DOHH2 (cell line): ENCODE measurements at regions not wholly inside any gene's neighbourhood (a gene's known extent, or its start where the extent isn't known, plus 50 kb on each side); places are given as distances from the start of the nearest gene placed in this dataset.
"Not testable (repeated sequence)": the region's sequence is repeated elsewhere in the genome, so short reads cannot be mapped to it uniquely, and the experiment has no call there.

Experiments
- H3F3A ChIP-seq: fragments of 200-600 bp; sonication (generic), shearing (Covaris generic); 2 replicates; pipeline ENCODE4 v1.6.0; 2016; ENCODE audit warnings: antibody characterized with exemption, mild to moderate bottlenecking; ENCODE audit not compliant: control insufficient read depth, insufficient read depth
- H3K27ac ChIP-seq: fragments of 200-600 bp; sonication (generic); 2 replicates; pipeline ENCODE4 v1.5.1; 2014; ENCODE audit warnings: low read depth, mild to moderate bottlenecking, low read length, moderate library complexity
- H3K27me3 ChIP-seq: fragments of 200-600 bp; sonication (generic); 2 replicates; pipeline ENCODE4 v1.6.1; 2014; ENCODE audit warnings: mild to moderate bottlenecking, low read length, mixed read lengths; ENCODE audit not compliant: control insufficient read depth
- H3K36me3 ChIP-seq: fragments of 200-600 bp; sonication (generic); 2 replicates; pipeline ENCODE4 v1.6.1; 2014; ENCODE audit warnings: mild to moderate bottlenecking, low read length, moderate library complexity, mixed read lengths; ENCODE audit not compliant: control insufficient read depth
- H3K4me1 ChIP-seq: fragments of 200-600 bp; sonication (generic); 2 replicates; pipeline ENCODE4 v1.6.1; 2014; ENCODE audit warnings: mild to moderate bottlenecking, low read length, mixed read lengths; ENCODE audit not compliant: control insufficient read depth
- H3K4me2 ChIP-seq: fragments of 200-600 bp; sonication (generic); 2 replicates; pipeline ENCODE4 v1.6.0; 2014; ENCODE audit warnings: mild to moderate bottlenecking, low read length, moderate library complexity
- H3K4me3 ChIP-seq: fragments of 200-600 bp; sonication (generic); 2 replicates; pipeline ENCODE4 v1.5.1; 2014; ENCODE audit warnings: mild to moderate bottlenecking, low read length, mixed read lengths
- H3K79me2 ChIP-seq: fragments of 200-600 bp; sonication (generic); 2 replicates; pipeline ENCODE4 v1.6.1; 2014; ENCODE audit warnings: mild to moderate bottlenecking, low read length, mixed read lengths; ENCODE audit not compliant: control insufficient read depth
- H3K9me2 ChIP-seq: fragments of 200-600 bp; sonication (generic); replicated peaks from 2 replicates; pipeline ENCODE4 v1.6.1; 2014; ENCODE audit warnings: mild to moderate bottlenecking, low read length, mixed read lengths; ENCODE audit not compliant: control insufficient read depth
- H3K9me3 ChIP-seq: fragments of 200-600 bp; sonication (generic); 2 replicates; pipeline ENCODE4 v1.6.1; 2014; ENCODE audit warnings: antibody characterized with exemption, low read length, mixed read lengths; ENCODE audit not compliant: control insufficient read depth, insufficient read depth
- H4K20me1 ChIP-seq: fragments of 200-600 bp; sonication (generic); 2 replicates; pipeline ENCODE4 v1.6.0; 2014; ENCODE audit warnings: low read depth, mild to moderate bottlenecking, antibody characterized with exemption, low read length, moderate library complexity; ENCODE audit not compliant: control insufficient read depth, insufficient read depth
- CTCF ChIP-seq: fragments of 200-600 bp; sonication (generic); IDR thresholded peaks from one replicate; pipeline ENCODE4 v1.5.1; 2014; ENCODE audit warnings: antibody characterized with exemption, mild to moderate bottlenecking, low read depth, low read length; ENCODE audit not compliant: poor library complexity, severe bottlenecking
- EZH2phosphoT487 ChIP-seq: fragments of 200-600 bp; sonication (generic); IDR thresholded peaks from 2 replicates; pipeline ENCODE4 v1.6.1; 2017; ENCODE audit warnings: borderline replicate concordance, mild to moderate bottlenecking, antibody characterized with exemption, low read length, moderate library complexity, mixed read lengths

DNA sequence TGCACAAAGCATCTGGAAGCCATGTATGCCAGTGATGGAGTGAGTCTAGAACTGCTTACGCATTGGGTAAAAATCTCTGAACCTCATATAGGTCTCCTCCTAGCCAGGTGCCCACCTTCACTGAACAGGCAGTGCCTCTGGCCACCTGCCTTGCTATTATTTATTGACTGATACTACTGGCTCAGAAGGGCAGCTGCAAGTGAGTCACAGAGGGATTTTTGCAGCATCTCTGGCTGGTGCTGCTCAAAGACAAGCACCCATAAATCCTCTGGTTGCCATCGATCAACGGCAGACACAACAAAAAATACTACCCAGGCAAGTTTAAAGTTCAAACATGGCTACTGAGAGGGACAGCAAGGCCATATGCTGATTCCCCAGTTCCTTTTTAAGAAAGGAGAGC, 279.4 kb downstream of the UBE3D start:
- H3K9me3 ChIP-seq = no peaks in the 10 kb centered on the region
- H3K4me1 ChIP-seq = no peaks in the 10 kb centered on the region
- no peak overlapping the region for H3K27ac ChIP-seq
- H3F3A ChIP-seq = no peaks in the 10 kb centered on the region
- H3K27me3 ChIP-seq = no peaks in the 10 kb centered on the region; the same call in 1 of the 2 replicates
- no peaks in the 10 kb centered on the region for H4K20me1 ChIP-seq
- TF ChIP-seq EZH2phosphoT487 (no peak), CTCF (no peak)
- no peak overlapping the region for H3K4me3 ChIP-seq
- H3K4me2 ChIP-seq = no peak overlapping the region
- H3K9me2 ChIP-seq = no peaks in the 10 kb centered on the region
- H3K79me2 ChIP-seq = no peaks in the 10 kb centered on the region
- no peaks in the 10 kb centered on the region for H3K36me3 ChIP-seq

DNA sequence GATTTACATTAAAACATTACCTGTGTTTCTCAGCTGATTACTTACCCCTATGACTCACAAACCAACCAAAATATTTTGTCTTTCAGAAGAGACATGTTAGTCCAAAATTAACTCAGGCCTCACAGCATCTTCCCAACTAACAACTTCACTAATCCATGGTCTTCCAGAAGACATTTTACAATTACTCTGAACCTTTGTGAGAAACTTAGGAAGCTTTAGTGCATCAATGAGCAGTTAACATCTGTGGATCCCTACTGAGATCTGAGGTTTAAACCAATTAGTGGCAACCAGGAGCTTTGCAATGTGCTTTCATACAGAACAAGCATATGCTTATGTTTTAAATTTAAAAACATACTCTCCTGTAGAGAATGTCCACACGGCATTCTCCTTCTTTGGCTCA, 269.7 kb downstream of the UBE3D start:
- Histone ChIP-seq H3K27ac (no peak overlapping the region), H3K4me1 (no peaks in the 10 kb centered on the region), H3F3A (no peaks in the 10 kb centered on the region), H4K20me1 (no peaks in the 10 kb centered on the region), H3K36me3 (no peaks in the 10 kb centered on the region), H3K9me3 (no peaks in the 10 kb centered on the region), H3K4me2 (no peak overlapping the region), H3K4me3 (no peak overlapping the region), H3K79me2 (no peaks in the 10 kb centered on the region), H3K27me3 (no peaks in the 10 kb centered on the region), H3K9me2 (no peaks in the 10 kb centered on the region)
- TF ChIP-seq CTCF (no peak), EZH2phosphoT487 (no peak)

- Histone ChIP-seq H3K4me3 (no peak overlapping the region), H3K27me3 (no peaks in the 10 kb centered on the region), H3F3A (no peaks in the 10 kb centered on the region), H3K27ac (no peak overlapping the region), H3K9me2 (no peaks in the 10 kb centered on the region), H3K36me3 (no peaks in the 10 kb centered on the region), H3K79me2 (no peaks in the 10 kb centered on the region), H3K9me3 (no peaks in the 10 kb centered on the region), H3K4me1 (no peaks in the 10 kb centered on the region), H4K20me1 (no peaks in the 10 kb centered on the region), H3K4me2 (no peak overlapping the region)
- TF ChIP-seq CTCF (no peak), EZH2phosphoT487 (no peak)
Measured at GRCh38 chr6:82801083-82801482, 264.6 kb downstream of the UBE3D start.

DNA sequence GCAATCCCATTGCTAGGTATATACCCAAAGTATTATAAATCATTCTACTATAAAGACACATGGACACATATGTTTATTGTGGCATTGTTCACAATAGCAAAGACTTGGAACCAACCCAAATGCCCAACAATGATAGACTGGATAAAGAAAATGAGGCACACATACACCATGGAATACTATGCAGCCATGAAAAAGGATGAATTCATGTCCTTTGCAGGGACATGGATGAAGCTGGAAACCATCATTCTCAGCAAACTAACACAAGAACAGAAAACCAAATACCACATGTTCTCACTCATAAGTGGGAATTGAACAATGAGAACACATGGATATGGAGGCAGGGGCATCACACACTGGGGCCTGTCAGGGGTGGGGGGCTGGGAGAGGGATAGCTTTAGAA, 249.4 kb downstream of the UBE3D start:
- not testable (repeated sequence) for H3K9me3 ChIP-seq, H3K27me3 ChIP-seq, H3K4me3 ChIP-seq, H3K9me2 ChIP-seq, H4K20me1 ChIP-seq, H3F3A ChIP-seq, H3K27ac ChIP-seq, H3K79me2 ChIP-seq, H3K36me3 ChIP-seq, H3K4me2 ChIP-seq, H3K4me1 ChIP-seq
